Loucy (cell line): ENCODE measurements at regions not wholly inside any gene's neighbourhood (a gene's known extent, or its start where the extent isn't known, plus 50 kb on each side); places are given as distances from the start of the nearest gene placed in this dataset.

Source experiments
- H2AFZ ChIP-seq: fragments of 200-600 bp; sonication (generic); 2 replicates; pipeline ENCODE4 v1.6.0; 2016; ENCODE audit warnings: antibody characterized with exemption, mild to moderate bottlenecking, low read length, moderate library complexity
- H3F3A ChIP-seq: fragments of 200-600 bp; 2 replicates; pipeline ENCODE4 v1.6.0; 2016; ENCODE audit warnings: antibody characterized with exemption, low read depth, mild to moderate bottlenecking
- H3K27me3 ChIP-seq: fragments of 200-600 bp; sonication (generic); 2 replicates; pipeline ENCODE4 v1.6.1; 2014; ENCODE audit warnings: low read length, mild to moderate bottlenecking; ENCODE audit not compliant: insufficient read depth, poor library complexity, severe bottlenecking
- H3K36me3 ChIP-seq: fragments of 200-600 bp; sonication (generic); 2 replicates; pipeline ENCODE4 v1.6.1; 2016; ENCODE audit warnings: low read length; ENCODE audit not compliant: insufficient read depth
- H3K4me1 ChIP-seq: fragments of 200-600 bp; sonication (generic); 2 replicates; pipeline ENCODE4 v1.5.1; 2014; ENCODE audit warnings: low read length, mild to moderate bottlenecking; ENCODE audit not compliant: insufficient read depth, poor library complexity, severe bottlenecking
- H3K4me2 ChIP-seq: fragments of 200-600 bp; sonication (generic); 2 replicates; pipeline ENCODE4 v1.6.0; 2014; ENCODE audit warnings: antibody characterized with exemption, low read length, low read depth, mild to moderate bottlenecking; ENCODE audit not compliant: poor library complexity, severe bottlenecking
- H3K4me3 ChIP-seq: fragments of 200-600 bp; sonication (generic); 2 replicates; pipeline ENCODE4 v1.5.1; 2014; ENCODE audit warnings: low read length, mild to moderate bottlenecking, mixed read lengths; ENCODE audit not compliant: poor library complexity, severe bottlenecking
- H3K79me2 ChIP-seq: fragments of 200-600 bp; sonication (generic); 2 replicates; pipeline ENCODE4 v1.6.1; 2014; ENCODE audit warnings: low read length; ENCODE audit not compliant: insufficient read depth
- H3K9ac ChIP-seq: fragments of 200-600 bp; sonication (generic); 2 replicates; pipeline ENCODE4 v1.6.0; 2014; ENCODE audit warnings: mild to moderate bottlenecking, low read depth, low read length, moderate library complexity; ENCODE audit not compliant: poor library complexity, severe bottlenecking
- H3K9me2 ChIP-seq: fragments of 200-600 bp; sonication (generic); replicated peaks from 2 replicates; pipeline ENCODE4 v1.6.1; 2016; ENCODE audit warnings: low read depth, low read length, mixed read lengths
- H3K9me3 ChIP-seq: fragments of 200-600 bp; sonication (generic); 2 replicates; pipeline ENCODE4 v1.6.1; 2014; ENCODE audit warnings: mild to moderate bottlenecking, antibody characterized with exemption, low read length, low read depth; ENCODE audit not compliant: insufficient read depth
- H4K20me1 ChIP-seq: fragments of 200-600 bp; sonication (generic); 2 replicates; pipeline ENCODE4 v1.6.0; 2014; ENCODE audit warnings: antibody characterized with exemption, low read length, mild to moderate bottlenecking; ENCODE audit not compliant: insufficient read depth, poor library complexity, severe bottlenecking
- EZH2phosphoT487 ChIP-seq: fragments of 200-600 bp; IDR thresholded peaks from 2 replicates; pipeline ENCODE4 v1.6.1; 2018; ENCODE audit warnings: antibody characterized with exemption, mild to moderate bottlenecking, moderate library complexity, borderline replicate concordance
- TF ChIP-seq, protein P1 (sequence below): fragments of 200-600 bp; sonication (generic); conservative IDR thresholded peaks from 2 replicates; pipeline ENCODE4 v1.5.1; 2014; ENCODE audit warnings: mild to moderate bottlenecking, antibody characterized with exemption, low read length

DNA sequence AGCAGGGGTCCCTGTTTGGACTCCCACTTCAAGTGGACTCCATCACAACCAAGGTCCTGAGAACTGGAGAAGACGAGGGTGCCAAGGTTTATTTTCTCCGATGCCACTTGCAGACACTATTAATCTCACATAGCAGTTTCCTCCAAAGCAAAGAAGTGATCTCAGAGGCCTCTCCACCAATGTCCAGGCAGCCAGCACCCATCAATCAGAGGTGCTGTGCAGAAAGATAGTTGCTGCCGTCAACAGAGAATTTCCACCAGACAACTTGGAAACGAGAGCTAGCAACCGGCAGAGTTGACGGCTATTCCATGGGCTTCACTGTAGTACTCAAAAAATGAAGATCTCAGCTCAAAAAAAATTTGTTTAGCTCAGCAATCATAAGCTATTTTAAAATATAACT, 438.6 kb upstream of the PFKP start:
- H3K9me3 ChIP-seq = no peaks in the 10 kb centered on the region
- H3K27me3 ChIP-seq = no peaks in the 10 kb centered on the region
- no peak overlapping the region for H2AFZ ChIP-seq
- no peaks in the 10 kb centered on the region for H4K20me1 ChIP-seq
- TF ChIP-seq EZH2phosphoT487 = no peak
- TF ChIP-seq, protein P1, sequence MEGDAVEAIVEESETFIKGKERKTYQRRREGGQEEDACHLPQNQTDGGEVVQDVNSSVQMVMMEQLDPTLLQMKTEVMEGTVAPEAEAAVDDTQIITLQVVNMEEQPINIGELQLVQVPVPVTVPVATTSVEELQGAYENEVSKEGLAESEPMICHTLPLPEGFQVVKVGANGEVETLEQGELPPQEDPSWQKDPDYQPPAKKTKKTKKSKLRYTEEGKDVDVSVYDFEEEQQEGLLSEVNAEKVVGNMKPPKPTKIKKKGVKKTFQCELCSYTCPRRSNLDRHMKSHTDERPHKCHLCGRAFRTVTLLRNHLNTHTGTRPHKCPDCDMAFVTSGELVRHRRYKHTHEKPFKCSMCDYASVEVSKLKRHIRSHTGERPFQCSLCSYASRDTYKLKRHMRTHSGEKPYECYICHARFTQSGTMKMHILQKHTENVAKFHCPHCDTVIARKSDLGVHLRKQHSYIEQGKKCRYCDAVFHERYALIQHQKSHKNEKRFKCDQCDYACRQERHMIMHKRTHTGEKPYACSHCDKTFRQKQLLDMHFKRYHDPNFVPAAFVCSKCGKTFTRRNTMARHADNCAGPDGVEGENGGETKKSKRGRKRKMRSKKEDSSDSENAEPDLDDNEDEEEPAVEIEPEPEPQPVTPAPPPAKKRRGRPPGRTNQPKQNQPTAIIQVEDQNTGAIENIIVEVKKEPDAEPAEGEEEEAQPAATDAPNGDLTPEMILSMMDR = no peak
- H3K9me2 ChIP-seq = no peaks in the 10 kb centered on the region
- no peak overlapping the region for H3K4me2 ChIP-seq
- H3K36me3 ChIP-seq = no peaks in the 10 kb centered on the region
- no peak overlapping the region for H3K4me3 ChIP-seq
- no peaks in the 10 kb centered on the region for H3K79me2 ChIP-seq
- H3K4me1 ChIP-seq = no peaks in the 10 kb centered on the region
- no peak overlapping the region for H3K9ac ChIP-seq
- H3F3A ChIP-seq = no peaks in the 10 kb centered on the region

DNA sequence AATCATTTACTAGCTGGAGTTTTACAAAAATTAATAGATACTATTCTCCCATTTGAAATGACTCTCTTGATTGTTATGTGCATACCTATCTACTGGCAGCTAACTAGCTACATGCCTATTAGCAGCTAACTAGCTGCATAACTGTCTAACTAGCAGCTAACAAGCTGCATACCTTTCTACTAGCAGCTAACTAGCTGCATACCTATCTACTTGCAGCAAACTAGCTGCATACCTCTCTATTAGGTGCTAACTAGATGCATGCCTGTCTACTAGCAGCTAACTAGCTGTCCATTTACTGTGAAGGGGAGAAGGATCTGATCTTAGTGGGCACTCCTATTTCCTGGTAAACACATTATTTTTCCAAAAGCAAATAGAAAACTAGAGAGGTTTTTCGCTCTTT, 439.4 kb upstream of the PFKP start:
- no peaks in the 10 kb centered on the region for H3K9me3 ChIP-seq
- no peaks in the 10 kb centered on the region for H3K9me2 ChIP-seq
- no peaks in the 10 kb centered on the region for H3K27me3 ChIP-seq

DNA sequence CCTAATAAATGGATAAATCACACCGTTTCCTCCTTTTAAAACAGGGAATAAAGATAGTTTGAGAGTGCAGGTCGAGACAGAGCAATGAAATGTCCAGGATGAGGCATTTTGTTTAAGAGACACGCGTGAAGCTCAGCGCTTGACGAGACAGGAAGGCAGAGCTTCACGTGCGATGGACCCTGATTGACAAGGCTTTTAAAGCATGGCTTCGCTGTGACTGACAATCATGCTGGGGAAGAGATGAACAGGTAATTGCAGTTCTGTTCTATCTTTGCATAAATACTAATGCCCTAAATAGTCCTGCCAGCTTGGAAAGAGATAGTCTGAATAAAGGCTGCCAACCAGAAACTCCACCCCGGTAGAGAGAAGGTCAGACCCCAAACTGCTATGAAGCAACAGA, 442.3 kb upstream of the PFKP start:
- Histone ChIP-seq H3K4me3 (no peak overlapping the region), H3K4me1 (peaks cover under 1% of the 10 kb centered on the region), H3K9me3 (no peaks in the 10 kb centered on the region), H3K27me3 (no peaks in the 10 kb centered on the region), H3F3A (no peaks in the 10 kb centered on the region), H2AFZ (no peak overlapping the region), H3K36me3 (no peaks in the 10 kb centered on the region), H3K4me2 (no peak overlapping the region), H3K9me2 (no peaks in the 10 kb centered on the region), H4K20me1 (no peaks in the 10 kb centered on the region), H3K9ac (no peak overlapping the region), H3K79me2 (no peaks in the 10 kb centered on the region)
- TF ChIP-seq, protein P1 = no peak
- no peak for TF ChIP-seq EZH2phosphoT487

More for the DNA sequence above, 439.4 kb upstream of the PFKP start:
- no peaks in the 10 kb centered on the region for H3K4me1 ChIP-seq
- no peak overlapping the region for H3K4me3 ChIP-seq
- H4K20me1 ChIP-seq = no peaks in the 10 kb centered on the region
- H2AFZ ChIP-seq = no peak overlapping the region
- H3K4me2 ChIP-seq = no peak overlapping the region
- no peaks in the 10 kb centered on the region for H3F3A ChIP-seq
- no peaks in the 10 kb centered on the region for H3K36me3 ChIP-seq
- TF ChIP-seq, protein P1 = no peak
- no peak for TF ChIP-seq EZH2phosphoT487
- H3K79me2 ChIP-seq = no peaks in the 10 kb centered on the region
- H3K9ac ChIP-seq = no peak overlapping the region
